ENCODE measurements at regions not wholly inside any gene's neighbourhood (a gene's known extent, or its start where the extent isn't known, plus 50 kb on each side); places are given as distances from the start of the nearest gene placed in this dataset.

DNA sequence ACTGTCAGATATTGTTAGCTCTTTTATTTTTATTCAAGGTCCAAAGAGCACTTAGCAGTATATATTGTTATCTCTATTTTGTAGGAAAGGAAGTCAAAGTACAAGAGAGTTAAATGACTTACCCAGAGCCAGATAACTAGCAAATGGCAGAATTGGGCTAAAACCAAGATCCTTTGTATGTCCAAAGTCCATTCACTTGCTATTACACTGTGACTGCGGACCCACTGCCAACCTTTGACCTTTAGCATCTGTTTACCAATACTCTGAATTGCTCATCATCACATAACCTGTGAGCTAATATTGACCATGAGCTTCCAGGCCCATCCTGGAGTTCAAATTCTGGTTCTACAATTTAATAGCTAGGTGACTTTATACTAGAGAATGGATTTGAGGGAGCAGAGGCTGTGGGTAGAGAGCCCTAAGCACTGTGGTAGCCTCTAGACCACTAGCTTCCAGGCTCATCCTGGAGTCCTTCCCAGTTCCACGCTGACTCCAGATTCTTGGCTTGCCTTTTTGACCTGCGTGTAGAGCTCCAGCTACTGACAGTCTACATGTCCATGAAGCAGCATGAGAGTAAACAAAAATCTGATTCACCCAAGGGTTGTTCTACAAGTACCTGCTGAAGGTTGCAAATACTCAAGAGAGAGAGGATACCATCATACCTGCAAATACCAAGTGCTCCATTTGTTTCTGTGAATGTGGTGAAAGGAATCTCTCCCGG is 424.0 kb downstream of the SH3GL2 start:
- no peak overlapping the region for H2AFZ ChIP-seq (ENCODE audit: low read length, unreplicated experiment)
- peaks cover 38% of the 10 kb centered on the region for H3K27me3 ChIP-seq (ENCODE audit: insufficient read depth, low read length)
- H3K36me3 ChIP-seq (ENCODE audit: insufficient read depth, low read length): no peaks in the 10 kb centered on the region
- H3K79me2 ChIP-seq (ENCODE audit: control insufficient read depth, insufficient read depth, low read length, unreplicated experiment): no peaks in the 10 kb centered on the region
- no peak overlapping the region for H3K4me3 ChIP-seq (ENCODE audit: low read depth, low read length)
- no peak overlapping the region for H3K27ac ChIP-seq (ENCODE audit: low read depth, low read length)
- no peaks in the 10 kb centered on the region for H3K4me1 ChIP-seq (ENCODE audit: control insufficient read depth, insufficient read depth, low read length, unreplicated experiment)

DNA sequence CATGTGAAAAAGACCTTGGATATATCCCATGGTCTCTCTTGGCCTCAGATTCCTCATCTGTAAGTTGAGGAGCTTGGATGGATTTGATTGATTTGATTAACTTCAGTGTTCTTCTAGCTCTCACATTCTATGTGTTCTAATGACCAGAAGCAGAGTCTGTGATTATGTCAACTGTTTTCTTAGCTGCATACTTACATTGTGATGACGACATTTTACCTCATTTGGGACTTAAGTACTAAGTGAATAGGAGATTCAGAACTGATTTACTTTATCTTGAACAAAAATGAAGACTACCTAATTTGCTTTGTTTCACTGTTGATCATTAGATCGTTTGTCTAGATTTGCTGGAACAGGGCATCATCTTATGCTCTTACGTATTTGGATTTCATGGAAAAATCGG is 427.7 kb downstream of the SH3GL2 start:
- no peaks in the 10 kb centered on the region for H3K36me3 ChIP-seq (ENCODE audit: insufficient read depth, low read length)
- no peak overlapping the region for H2AFZ ChIP-seq (ENCODE audit: low read length, unreplicated experiment)
- peaks cover 60% of the 10 kb centered on the region for H3K27me3 ChIP-seq (ENCODE audit: insufficient read depth, low read length)
- H3K79me2 ChIP-seq (ENCODE audit: control insufficient read depth, insufficient read depth, low read length, unreplicated experiment): no peaks in the 10 kb centered on the region
- no peak overlapping the region for H3K4me3 ChIP-seq (ENCODE audit: low read depth, low read length)
- no peaks in the 10 kb centered on the region for H3K4me1 ChIP-seq (ENCODE audit: control insufficient read depth, insufficient read depth, low read length, unreplicated experiment)
- H3K27ac ChIP-seq (ENCODE audit: low read depth, low read length): no peak overlapping the region

DNA sequence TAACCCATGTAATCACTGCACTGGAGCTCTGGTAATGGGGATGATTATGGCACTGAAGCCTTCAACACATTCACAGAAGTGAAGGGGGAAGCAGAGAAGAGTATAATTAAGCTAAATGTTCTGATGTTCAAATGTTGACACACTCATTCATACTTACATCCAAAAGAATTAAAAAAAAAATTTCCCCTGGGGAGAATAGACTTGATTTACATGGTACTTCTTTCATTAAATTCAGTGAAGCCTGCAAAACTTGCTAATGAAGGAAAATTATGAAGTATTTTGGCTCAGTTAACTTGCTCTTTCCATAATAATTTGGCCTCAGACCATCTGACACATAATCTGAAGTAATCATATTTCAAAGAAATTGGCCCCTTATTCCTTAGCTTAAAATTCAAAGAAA is 428.8 kb downstream of the SH3GL2 start:
- H3K36me3 ChIP-seq (ENCODE audit: insufficient read depth, low read length): no peaks in the 10 kb centered on the region
- no peak overlapping the region for H3K4me3 ChIP-seq (ENCODE audit: low read depth, low read length)
- H3K79me2 ChIP-seq (ENCODE audit: control insufficient read depth, insufficient read depth, low read length, unreplicated experiment): no peaks in the 10 kb centered on the region
- no peak overlapping the region for H2AFZ ChIP-seq (ENCODE audit: low read length, unreplicated experiment)
- no peak overlapping the region for H3K27ac ChIP-seq (ENCODE audit: low read depth, low read length)
- H3K4me1 ChIP-seq (ENCODE audit: control insufficient read depth, insufficient read depth, low read length, unreplicated experiment): no peaks in the 10 kb centered on the region
- H3K27me3 ChIP-seq (ENCODE audit: insufficient read depth, low read length): peaks cover 68% of the 10 kb centered on the region

DNA sequence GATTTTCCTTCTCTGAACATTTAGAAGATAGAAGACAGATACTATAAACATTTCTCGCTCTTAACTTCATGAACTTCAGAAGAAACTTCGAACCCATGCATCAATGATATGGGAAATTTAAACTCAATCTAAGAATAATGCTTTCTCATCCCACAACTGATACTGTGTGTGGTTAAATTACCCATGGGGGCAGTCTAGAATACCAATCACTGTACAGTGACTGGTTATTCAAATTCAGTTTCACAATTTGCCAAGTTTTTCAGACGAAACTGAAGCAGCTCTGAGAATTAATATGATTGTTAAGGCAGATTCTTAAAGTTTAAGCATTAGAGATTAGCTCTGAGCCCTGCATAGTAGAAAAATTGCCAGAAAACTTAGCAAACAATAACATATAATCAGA is 431.0 kb downstream of the SH3GL2 start:
- no peak overlapping the region for H2AFZ ChIP-seq (ENCODE audit: low read length, unreplicated experiment)
- no peak overlapping the region for H3K4me3 ChIP-seq (ENCODE audit: low read depth, low read length)
- no peak overlapping the region for H3K27ac ChIP-seq (ENCODE audit: low read depth, low read length)
- no peaks in the 10 kb centered on the region for H3K36me3 ChIP-seq (ENCODE audit: insufficient read depth, low read length)
- H3K27me3 ChIP-seq (ENCODE audit: insufficient read depth, low read length): peaks cover 71% of the 10 kb centered on the region
- no peaks in the 10 kb centered on the region for H3K4me1 ChIP-seq (ENCODE audit: control insufficient read depth, insufficient read depth, low read length, unreplicated experiment)
- no peaks in the 10 kb centered on the region for H3K79me2 ChIP-seq (ENCODE audit: control insufficient read depth, insufficient read depth, low read length, unreplicated experiment)

GRCh38 chr9:18010492-18010891 is 431.6 kb downstream of the SH3GL2 start:
- H3K27me3 ChIP-seq (ENCODE audit: insufficient read depth, low read length): peaks cover 74% of the 10 kb centered on the region
- H3K36me3 ChIP-seq (ENCODE audit: insufficient read depth, low read length): no peaks in the 10 kb centered on the region
- no peak overlapping the region for H3K27ac ChIP-seq (ENCODE audit: low read depth, low read length)
- H3K4me3 ChIP-seq (ENCODE audit: low read depth, low read length): no peak overlapping the region
- H3K4me1 ChIP-seq (ENCODE audit: control insufficient read depth, insufficient read depth, low read length, unreplicated experiment): no peaks in the 10 kb centered on the region
- no peak overlapping the region for H2AFZ ChIP-seq (ENCODE audit: low read length, unreplicated experiment)
- H3K79me2 ChIP-seq (ENCODE audit: control insufficient read depth, insufficient read depth, low read length, unreplicated experiment): no peaks in the 10 kb centered on the region

DNA sequence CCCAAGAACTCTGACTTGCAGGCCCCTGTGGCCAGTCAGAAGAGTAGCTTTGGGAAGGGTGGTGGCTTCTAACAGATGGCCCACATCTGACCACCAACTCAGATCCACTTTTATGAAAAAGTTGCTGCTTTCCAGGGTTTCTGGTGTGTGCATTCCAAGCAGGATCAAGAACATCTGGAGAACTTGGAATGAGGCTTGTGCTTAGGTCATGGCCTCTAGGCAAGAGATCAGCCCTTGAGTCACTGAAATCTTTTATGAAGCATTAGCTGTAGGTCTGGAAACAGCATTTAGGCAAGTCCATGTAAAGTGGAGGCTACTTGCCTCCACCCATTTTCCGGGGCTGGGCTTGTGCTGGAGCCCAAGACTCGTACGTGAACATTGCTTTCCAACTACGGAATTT is 433.3 kb downstream of the SH3GL2 start:
- no peak overlapping the region for H3K27ac ChIP-seq (ENCODE audit: low read depth, low read length)
- peaks cover 80% of the 10 kb centered on the region for H3K27me3 ChIP-seq (ENCODE audit: insufficient read depth, low read length)
- H2AFZ ChIP-seq (ENCODE audit: low read length, unreplicated experiment): no peak overlapping the region
- H3K4me3 ChIP-seq (ENCODE audit: low read depth, low read length): no peak overlapping the region
- H3K4me1 ChIP-seq (ENCODE audit: control insufficient read depth, insufficient read depth, low read length, unreplicated experiment): no peaks in the 10 kb centered on the region
- no peaks in the 10 kb centered on the region for H3K79me2 ChIP-seq (ENCODE audit: control insufficient read depth, insufficient read depth, low read length, unreplicated experiment)
- no peaks in the 10 kb centered on the region for H3K36me3 ChIP-seq (ENCODE audit: insufficient read depth, low read length)

GRCh38 chr9:18014556-18014955 is 435.7 kb downstream of the SH3GL2 start:
- H3K27me3 ChIP-seq (ENCODE audit: insufficient read depth, low read length): peaks cover 90% of the 10 kb centered on the region

GRCh38 chr9:18015116-18015515 is 436.2 kb downstream of the SH3GL2 start:
- Histone ChIP-seq H3K36me3 (ENCODE audit: insufficient read depth, low read length) (no peaks in the 10 kb centered on the region), H3K27me3 (ENCODE audit: insufficient read depth, low read length) (peaks cover 90% of the 10 kb centered on the region), H3K4me3 (ENCODE audit: low read depth, low read length) (no peak overlapping the region), H3K4me1 (ENCODE audit: control insufficient read depth, insufficient read depth, low read length, unreplicated experiment) (no peaks in the 10 kb centered on the region), H3K27ac (ENCODE audit: low read depth, low read length) (no peak overlapping the region), H3K79me2 (ENCODE audit: control insufficient read depth, insufficient read depth, low read length, unreplicated experiment) (no peaks in the 10 kb centered on the region), H2AFZ (ENCODE audit: low read length, unreplicated experiment) (no peak overlapping the region)

More at GRCh38 chr9:18014556-18014955, 435.7 kb downstream of the SH3GL2 start:
- H3K4me1 ChIP-seq (ENCODE audit: control insufficient read depth, insufficient read depth, low read length, unreplicated experiment): no peaks in the 10 kb centered on the region
- H2AFZ ChIP-seq (ENCODE audit: low read length, unreplicated experiment): no peak overlapping the region
- H3K79me2 ChIP-seq (ENCODE audit: control insufficient read depth, insufficient read depth, low read length, unreplicated experiment): no peaks in the 10 kb centered on the region
- H3K36me3 ChIP-seq (ENCODE audit: insufficient read depth, low read length): no peaks in the 10 kb centered on the region
- no peak overlapping the region for H3K27ac ChIP-seq (ENCODE audit: low read depth, low read length)
- H3K4me3 ChIP-seq (ENCODE audit: low read depth, low read length): no peak overlapping the region

- H3K27me3 ChIP-seq (ENCODE audit: insufficient read depth, low read length): peaks cover 90% of the 10 kb centered on the region
- no peaks in the 10 kb centered on the region for H3K36me3 ChIP-seq (ENCODE audit: insufficient read depth, low read length)
- H2AFZ ChIP-seq (ENCODE audit: low read length, unreplicated experiment): no peak overlapping the region
- H3K79me2 ChIP-seq (ENCODE audit: control insufficient read depth, insufficient read depth, low read length, unreplicated experiment): no peaks in the 10 kb centered on the region
- H3K27ac ChIP-seq (ENCODE audit: low read depth, low read length): no peak overlapping the region
- no peaks in the 10 kb centered on the region for H3K4me1 ChIP-seq (ENCODE audit: control insufficient read depth, insufficient read depth, low read length, unreplicated experiment)
- H3K4me3 ChIP-seq (ENCODE audit: low read depth, low read length): no peak overlapping the region
Observed at GRCh38 chr9:18017136-18017535, 438.3 kb downstream of the SH3GL2 start.

DNA sequence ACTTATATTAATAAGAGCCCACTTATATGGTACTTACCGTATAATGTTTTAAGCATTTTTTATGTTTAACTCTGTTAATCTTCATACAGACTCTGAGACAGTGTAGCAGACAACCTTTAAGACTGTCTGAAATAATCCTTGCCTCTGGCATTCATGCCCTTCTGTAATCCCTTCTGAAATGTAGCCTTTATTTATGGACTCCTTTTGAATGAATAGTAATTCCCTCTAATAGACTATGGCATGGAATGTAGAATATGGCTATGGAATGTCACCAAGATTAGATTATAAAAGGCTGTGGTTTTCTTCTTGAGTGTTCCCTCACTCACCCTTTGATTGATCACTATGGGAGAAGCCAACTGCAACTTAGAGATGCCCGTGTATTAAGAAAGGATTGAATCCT is 439.4 kb downstream of the SH3GL2 start:
- no peak overlapping the region for H2AFZ ChIP-seq (ENCODE audit: low read length, unreplicated experiment)
- no peaks in the 10 kb centered on the region for H3K79me2 ChIP-seq (ENCODE audit: control insufficient read depth, insufficient read depth, low read length, unreplicated experiment)
- no peak overlapping the region for H3K4me3 ChIP-seq (ENCODE audit: low read depth, low read length)
- H3K27me3 ChIP-seq (ENCODE audit: insufficient read depth, low read length): peaks cover 81% of the 10 kb centered on the region
- H3K27ac ChIP-seq (ENCODE audit: low read depth, low read length): no peak overlapping the region
- no peaks in the 10 kb centered on the region for H3K4me1 ChIP-seq (ENCODE audit: control insufficient read depth, insufficient read depth, low read length, unreplicated experiment)
- no peaks in the 10 kb centered on the region for H3K36me3 ChIP-seq (ENCODE audit: insufficient read depth, low read length)

DNA sequence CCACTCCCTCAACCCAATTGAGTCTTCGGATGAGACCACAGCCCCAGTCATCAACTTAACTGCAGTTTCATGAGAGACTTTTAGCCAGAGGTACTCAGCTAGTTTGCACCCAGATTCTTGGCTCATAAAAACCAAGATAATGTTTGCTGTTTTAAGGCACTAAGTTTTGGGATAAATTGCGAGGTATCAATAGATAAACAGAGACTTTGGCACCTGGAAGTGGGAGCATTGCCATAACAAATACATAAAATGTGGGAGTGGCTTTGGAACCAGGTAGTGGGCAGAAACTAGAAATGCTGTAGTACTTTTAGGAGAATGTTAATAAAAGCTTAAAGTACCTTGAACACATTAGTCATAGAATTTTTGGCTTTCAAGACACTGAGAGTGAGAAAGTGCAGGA is 439.8 kb downstream of the SH3GL2 start:
- no peak overlapping the region for H3K4me3 ChIP-seq (ENCODE audit: low read depth, low read length)
- no peaks in the 10 kb centered on the region for H3K4me1 ChIP-seq (ENCODE audit: control insufficient read depth, insufficient read depth, low read length, unreplicated experiment)
- H3K27me3 ChIP-seq (ENCODE audit: insufficient read depth, low read length): peaks cover 77% of the 10 kb centered on the region
- H2AFZ ChIP-seq (ENCODE audit: low read length, unreplicated experiment): no peak overlapping the region
- no peak overlapping the region for H3K27ac ChIP-seq (ENCODE audit: low read depth, low read length)
- no peaks in the 10 kb centered on the region for H3K36me3 ChIP-seq (ENCODE audit: insufficient read depth, low read length)
- H3K79me2 ChIP-seq (ENCODE audit: control insufficient read depth, insufficient read depth, low read length, unreplicated experiment): no peaks in the 10 kb centered on the region

All from ACC112 (cell line).